Endothelial cell of umbilical vein (primary cell): ENCODE measurements at regions not wholly inside any gene's neighbourhood (a gene's known extent, or its start where the extent isn't known, plus 50 kb on each side); places are given as distances from the start of the nearest gene placed in this dataset.

Experiments used
- EZH2 ChIP-seq: IDR thresholded peaks from 2 replicates; pipeline ENCODE4 v1.6.1; 2012; ENCODE audit warnings: borderline replicate concordance, low read depth, mild to moderate bottlenecking, moderate library complexity, low read length, inconsistent platforms; ENCODE audit not compliant: severe bottlenecking
- GATA2 ChIP-seq: IDR thresholded peaks from 2 replicates; pipeline ENCODE4 v1.7.0; 2011; ENCODE audit warnings: low read depth, mild to moderate bottlenecking, moderate library complexity, mixed read lengths, low read length; ENCODE audit not compliant: insufficient read length, insufficient read depth
- MYC ChIP-seq: IDR thresholded peaks from one replicate; pipeline ENCODE4 v1.6.1; 2011; ENCODE audit warnings: mild to moderate bottlenecking, low read depth, low read length
- POLR2A ChIP-seq: IDR thresholded peaks from 2 replicates; pipeline ENCODE4 v1.6.1; 2012; ENCODE audit warnings: low read depth, mild to moderate bottlenecking, control low read depth, low read length
- TF ChIP-seq, protein P1 (sequence below), 2 donors: IDR thresholded peaks; 1 replicate in 1 of 2; 2 replicates in 1 of 2; pipeline ENCODE4 v1.5.1; 2011; ENCODE audit warnings: low read length in 2 of 2, mild to moderate bottlenecking in 2 of 2, moderate library complexity in 2 of 2, control low read depth in 1 of 2, inconsistent platforms in 1 of 2, low read depth in 1 of 2; ENCODE audit not compliant: insufficient read depth in 1 of 2; ENCODE audit errors: extremely low read depth in 1 of 2
- TF ChIP-seq, protein P2 (sequence below): IDR thresholded peaks from 2 replicates; pipeline ENCODE4 v1.6.1; 2011; ENCODE audit not compliant: insufficient read depth, insufficient read length

DNA sequence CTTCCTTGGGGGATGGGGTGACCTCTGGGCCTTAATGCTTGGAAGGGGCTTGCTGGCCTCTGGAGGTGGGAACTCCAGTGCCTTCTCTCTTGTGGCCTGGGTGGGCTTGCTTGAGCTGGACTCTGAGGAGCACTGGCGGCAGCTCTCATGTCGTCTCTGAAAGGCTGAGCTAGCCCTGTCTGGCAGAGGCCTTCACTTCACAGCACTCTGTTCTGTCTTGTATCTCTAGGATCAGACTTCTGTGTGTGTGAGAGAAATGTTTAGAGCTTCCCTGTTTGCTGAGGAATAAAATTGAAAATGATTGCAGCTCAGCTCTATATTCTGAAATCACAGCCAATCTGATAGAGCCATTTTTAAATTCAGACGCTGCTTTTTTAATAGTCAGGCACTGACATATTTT, 185.3 kb downstream of the KCNRG start:
- TF ChIP-seq, protein P1, sequence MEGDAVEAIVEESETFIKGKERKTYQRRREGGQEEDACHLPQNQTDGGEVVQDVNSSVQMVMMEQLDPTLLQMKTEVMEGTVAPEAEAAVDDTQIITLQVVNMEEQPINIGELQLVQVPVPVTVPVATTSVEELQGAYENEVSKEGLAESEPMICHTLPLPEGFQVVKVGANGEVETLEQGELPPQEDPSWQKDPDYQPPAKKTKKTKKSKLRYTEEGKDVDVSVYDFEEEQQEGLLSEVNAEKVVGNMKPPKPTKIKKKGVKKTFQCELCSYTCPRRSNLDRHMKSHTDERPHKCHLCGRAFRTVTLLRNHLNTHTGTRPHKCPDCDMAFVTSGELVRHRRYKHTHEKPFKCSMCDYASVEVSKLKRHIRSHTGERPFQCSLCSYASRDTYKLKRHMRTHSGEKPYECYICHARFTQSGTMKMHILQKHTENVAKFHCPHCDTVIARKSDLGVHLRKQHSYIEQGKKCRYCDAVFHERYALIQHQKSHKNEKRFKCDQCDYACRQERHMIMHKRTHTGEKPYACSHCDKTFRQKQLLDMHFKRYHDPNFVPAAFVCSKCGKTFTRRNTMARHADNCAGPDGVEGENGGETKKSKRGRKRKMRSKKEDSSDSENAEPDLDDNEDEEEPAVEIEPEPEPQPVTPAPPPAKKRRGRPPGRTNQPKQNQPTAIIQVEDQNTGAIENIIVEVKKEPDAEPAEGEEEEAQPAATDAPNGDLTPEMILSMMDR (IDR thresholded peaks at IDR 0.05; ENCODE audit: extremely low read depth in 1 of 2, insufficient read depth in 1 of 2, low read depth in 1 of 2, low read length in 2 of 2), result no peak
- TF ChIP-seq EZH2 (no peak), GATA2 (no peak), MYC (no peak), POLR2A (no peak)
- TF ChIP-seq, protein P2, sequence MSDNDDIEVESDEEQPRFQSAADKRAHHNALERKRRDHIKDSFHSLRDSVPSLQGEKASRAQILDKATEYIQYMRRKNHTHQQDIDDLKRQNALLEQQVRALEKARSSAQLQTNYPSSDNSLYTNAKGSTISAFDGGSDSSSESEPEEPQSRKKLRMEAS, result no peak
